ENCODE measurements at regions not wholly inside any gene's neighbourhood (a gene's known extent, or its start where the extent isn't known, plus 50 kb on each side); places are given as distances from the start of the nearest gene placed in this dataset.

- TF ChIP-seq REST (IDR thresholded peaks at IDR 0.05; ENCODE audit: low read depth) (no peak), YY1 (IDR thresholded peaks at IDR 0.05; ENCODE audit: low read depth) (no peak)
Measured at GRCh38 chr4:66297703-66298102, 627.4 kb upstream of the EPHA5 start.

GRCh38 chr4:66294638-66295037 lies 624.3 kb upstream of the EPHA5 start:
- TF ChIP-seq CREB1 (IDR thresholded peaks at IDR 0.05; ENCODE audit: low read depth) (no peak), USF1 (IDR thresholded peaks at IDR 0.05) (no peak), CEBPB (IDR thresholded peaks at IDR 0.05) (no peak), TEAD4 (IDR thresholded peaks at IDR 0.05) (no peak), NFIC (IDR thresholded peaks at IDR 0.05) (no peak), TCF12 (IDR thresholded peaks at IDR 0.05; ENCODE audit: low read depth) (no peak), ZBTB7A (IDR thresholded peaks at IDR 0.05; ENCODE audit: low read depth) (no peak), EGR1 (IDR thresholded peaks at IDR 0.05) (no peak), MAX (IDR thresholded peaks at IDR 0.05) (no peak), RAD21 (IDR thresholded peaks at IDR 0.05; ENCODE audit: low read depth) (no peak), REST (IDR thresholded peaks at IDR 0.05; ENCODE audit: low read depth) (no peak), FOXM1 (IDR thresholded peaks at IDR 0.05; ENCODE audit: borderline replicate concordance, low read depth) (no peak), YY1 (IDR thresholded peaks at IDR 0.05; ENCODE audit: low read depth) (no peak), EP300 (IDR thresholded peaks at IDR 0.05; ENCODE audit: borderline replicate concordance) (no peak), TAF1 (IDR thresholded peaks at IDR 0.05; ENCODE audit: low read depth) (no peak)

- no peak for TF ChIP-seq TAF1 (IDR thresholded peaks at IDR 0.05; ENCODE audit: low read depth)
- no peak for TF ChIP-seq YY1 (IDR thresholded peaks at IDR 0.05; ENCODE audit: low read depth)
- no peak for TF ChIP-seq USF1 (IDR thresholded peaks at IDR 0.05)
- TF ChIP-seq MAX (IDR thresholded peaks at IDR 0.05) = no peak
- no peak for TF ChIP-seq ZBTB7A (IDR thresholded peaks at IDR 0.05; ENCODE audit: low read depth)
- no peak for TF ChIP-seq FOXM1 (IDR thresholded peaks at IDR 0.05; ENCODE audit: borderline replicate concordance, low read depth)
- TF ChIP-seq NFIC (IDR thresholded peaks at IDR 0.05) = no peak
- no peak for TF ChIP-seq CREB1 (IDR thresholded peaks at IDR 0.05; ENCODE audit: low read depth)
- no peak for TF ChIP-seq EP300 (IDR thresholded peaks at IDR 0.05; ENCODE audit: borderline replicate concordance)
- no peak for TF ChIP-seq RAD21 (IDR thresholded peaks at IDR 0.05; ENCODE audit: low read depth)
- TF ChIP-seq REST (IDR thresholded peaks at IDR 0.05; ENCODE audit: low read depth) = no peak
- no peak for TF ChIP-seq EGR1 (IDR thresholded peaks at IDR 0.05)
- no peak for TF ChIP-seq TCF12 (IDR thresholded peaks at IDR 0.05; ENCODE audit: low read depth)
Measured at GRCh38 chr4:66284991-66285451, 614.7 kb upstream of the EPHA5 start.

GRCh38 chr4:66279084-66279483 lies 608.8 kb upstream of the EPHA5 start:
- TF ChIP-seq TAF1 (IDR thresholded peaks at IDR 0.05; ENCODE audit: low read depth) (no peak), MAX (IDR thresholded peaks at IDR 0.05) (no peak), CREB1 (IDR thresholded peaks at IDR 0.05; ENCODE audit: low read depth) (no peak), TCF12 (IDR thresholded peaks at IDR 0.05; ENCODE audit: low read depth) (no peak), FOXM1 (IDR thresholded peaks at IDR 0.05; ENCODE audit: borderline replicate concordance, low read depth) (no peak), ZBTB7A (IDR thresholded peaks at IDR 0.05; ENCODE audit: low read depth) (no peak), YY1 (IDR thresholded peaks at IDR 0.05; ENCODE audit: low read depth) (no peak), RAD21 (IDR thresholded peaks at IDR 0.05; ENCODE audit: low read depth) (no peak), NFIC (IDR thresholded peaks at IDR 0.05) (no peak), CEBPB (IDR thresholded peaks at IDR 0.05) (no peak), REST (IDR thresholded peaks at IDR 0.05; ENCODE audit: low read depth) (no peak), TEAD4 (IDR thresholded peaks at IDR 0.05) (no peak), EGR1 (IDR thresholded peaks at IDR 0.05) (no peak), USF1 (IDR thresholded peaks at IDR 0.05) (no peak), EP300 (IDR thresholded peaks at IDR 0.05; ENCODE audit: borderline replicate concordance) (no peak)
